Stimulated activated CD8-positive, alpha-beta memory T cell treated with anti-CD3 and anti-CD28 coated beads, Interleukin-15, amount 100 ng/mL, for 4 hours (primary cell): ENCODE measurements at regions not wholly inside any gene's neighbourhood (a gene's known extent, or its start where the extent isn't known, plus 50 kb on each side); places are given as distances from the start of the nearest gene placed in this dataset.
"Not testable (repeated sequence)": the region's sequence is repeated elsewhere in the genome, so short reads cannot be mapped to it uniquely, and the experiment has no call there.

ENCODE experiments used
- DNase-seq, 2 donors: peaks; one replicate each; pipeline ENCODE4 v3.0.0-alpha.2; 2020; ENCODE audit warnings: low read depth in 2 of 2

DNA sequence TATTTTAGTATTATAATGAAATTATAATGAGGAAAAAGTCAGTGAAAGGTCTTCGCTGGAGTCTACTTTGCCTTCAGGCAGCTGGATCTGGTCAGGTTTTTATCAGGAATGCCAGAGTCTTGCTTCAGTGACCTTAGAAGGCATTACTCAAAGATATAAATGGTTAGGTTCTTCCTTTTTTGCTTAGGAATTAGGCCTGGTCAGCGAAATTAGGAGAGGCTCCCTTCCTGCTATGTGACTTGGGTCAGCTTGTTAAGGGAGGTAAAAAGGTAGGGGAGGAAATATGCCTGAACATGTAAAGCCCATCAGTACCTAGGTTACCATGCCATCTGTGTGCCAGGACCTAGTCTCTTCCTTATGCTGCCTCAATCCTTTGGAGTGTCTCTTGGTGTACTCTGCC lies 115.1 kb downstream of the OTOR start:
- DNase-seq = no peak

DNA sequence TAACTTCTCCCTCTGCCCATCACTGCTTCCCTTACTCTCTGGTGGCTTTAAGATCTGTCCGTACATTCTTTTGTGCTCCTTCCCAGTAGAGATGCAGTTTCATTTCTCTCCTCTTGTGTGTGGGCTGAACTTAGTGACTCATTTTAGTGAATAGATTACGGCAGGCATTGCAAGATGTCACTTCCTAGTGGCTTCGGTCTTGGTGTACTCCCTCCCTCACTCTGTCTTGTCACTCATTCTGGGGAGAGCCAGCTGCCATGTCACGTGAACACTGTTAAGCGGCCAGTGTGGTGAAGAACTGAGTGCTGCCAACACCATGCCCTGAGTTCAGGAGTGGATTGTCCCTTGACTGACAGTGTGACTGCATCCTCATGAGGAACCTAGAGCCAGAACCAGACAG lies 115.9 kb downstream of the OTOR start:
- no peak for DNase-seq

DNA sequence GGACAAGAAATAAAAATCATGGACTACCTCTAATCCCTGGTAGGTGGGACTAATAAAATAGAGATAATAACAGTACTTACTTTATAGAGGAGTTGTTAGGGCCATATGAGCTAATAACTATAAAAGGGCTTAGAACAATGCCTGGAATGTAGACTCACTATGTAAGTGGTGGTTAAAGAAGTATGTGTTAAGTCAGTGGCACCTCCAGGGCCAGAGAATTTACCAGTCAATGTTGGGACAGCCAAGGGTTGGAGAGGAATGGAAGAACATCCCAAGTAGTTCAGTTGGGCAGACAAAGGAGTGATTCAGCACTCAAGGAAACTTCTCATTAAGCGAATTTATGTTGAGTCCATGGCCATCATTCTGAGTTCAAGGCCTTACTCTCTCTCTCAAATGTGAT lies 116.8 kb downstream of the OTOR start:
- no peak for DNase-seq

DNA sequence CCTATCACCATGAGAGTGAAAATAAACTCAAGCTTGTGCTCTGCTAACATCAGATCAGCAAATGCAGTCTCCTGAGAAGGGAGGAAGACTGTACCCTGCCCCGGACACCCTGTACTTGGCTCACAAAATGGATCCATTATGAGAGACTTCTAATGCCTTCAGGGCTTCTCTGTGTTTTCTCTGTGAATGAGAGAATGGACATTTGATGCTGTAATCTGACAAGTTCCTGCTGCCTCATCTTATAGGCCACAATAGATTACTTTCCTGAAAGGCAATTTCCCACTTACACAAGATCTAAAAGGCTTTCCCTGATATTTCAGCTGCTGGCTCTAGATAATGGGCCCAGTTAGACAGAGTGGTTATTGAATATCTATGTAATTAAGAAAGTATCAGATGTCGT lies 117.2 kb downstream of the OTOR start:
- DNase-seq = no peak

DNA sequence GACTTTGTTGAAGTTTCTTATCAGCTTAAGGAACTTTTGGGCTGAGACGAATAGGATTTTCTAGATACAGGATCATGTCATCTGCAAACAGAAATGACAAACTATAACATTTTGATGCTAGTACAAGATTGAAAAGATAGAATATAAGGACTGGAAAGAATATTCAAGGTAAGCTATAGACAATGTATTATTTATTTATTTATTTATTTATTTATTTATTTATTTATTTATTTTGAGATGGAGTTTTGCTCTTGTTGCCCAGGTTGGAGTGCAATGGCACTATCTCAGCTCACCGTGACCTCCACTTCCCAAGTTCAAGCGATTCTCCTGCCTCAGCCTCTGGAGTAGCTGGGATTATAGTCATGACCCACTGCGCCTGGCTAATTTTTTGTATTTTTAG lies 125.0 kb downstream of the OTOR start:
- not testable (repeated sequence) for DNase-seq

DNA sequence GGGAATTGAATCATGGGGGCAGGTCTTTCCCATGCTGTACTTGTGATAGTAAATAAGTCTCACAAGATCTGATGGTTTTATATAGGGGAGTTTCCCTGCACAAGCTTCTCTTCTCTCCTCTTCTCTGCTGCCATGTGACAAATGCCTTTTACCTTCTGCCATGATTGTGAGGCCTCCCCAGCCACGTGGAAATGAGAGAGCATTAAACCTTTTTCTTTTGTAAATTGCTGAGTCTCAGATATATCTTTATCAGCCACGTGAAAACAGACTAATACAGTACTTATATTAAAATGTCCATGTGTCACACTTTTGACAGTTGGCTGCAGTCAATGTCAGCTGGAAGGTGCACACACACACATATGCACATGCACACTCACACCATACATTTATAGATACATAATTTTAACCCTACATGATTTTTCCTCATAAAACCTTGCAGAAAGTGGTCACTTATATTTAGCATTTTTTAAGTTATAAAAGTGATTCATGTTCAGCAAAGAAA lies 128.9 kb downstream of the OTOR start:
- DNase-seq = no peak

DNA sequence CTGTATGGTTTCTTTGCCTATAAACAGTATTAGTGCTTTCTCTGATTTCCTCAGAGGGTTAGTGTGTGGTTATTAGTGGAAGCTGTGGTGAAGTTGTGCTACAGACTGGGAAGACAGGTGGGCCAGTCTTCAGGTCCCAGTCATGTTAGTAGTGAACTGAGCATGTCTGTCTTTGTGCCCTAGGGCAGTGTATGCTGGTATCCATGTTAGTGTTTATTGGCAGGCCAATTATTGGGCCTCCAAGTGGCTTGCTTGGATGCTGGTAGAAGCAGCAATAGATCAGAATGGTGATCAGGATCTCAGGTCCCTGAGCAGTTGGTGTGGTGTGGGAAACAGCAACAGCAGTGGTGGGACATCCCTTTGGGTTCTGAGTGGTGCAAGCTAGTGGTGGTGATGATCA lies 137.6 kb downstream of the OTOR start:
- DNase-seq = no peak

DNA sequence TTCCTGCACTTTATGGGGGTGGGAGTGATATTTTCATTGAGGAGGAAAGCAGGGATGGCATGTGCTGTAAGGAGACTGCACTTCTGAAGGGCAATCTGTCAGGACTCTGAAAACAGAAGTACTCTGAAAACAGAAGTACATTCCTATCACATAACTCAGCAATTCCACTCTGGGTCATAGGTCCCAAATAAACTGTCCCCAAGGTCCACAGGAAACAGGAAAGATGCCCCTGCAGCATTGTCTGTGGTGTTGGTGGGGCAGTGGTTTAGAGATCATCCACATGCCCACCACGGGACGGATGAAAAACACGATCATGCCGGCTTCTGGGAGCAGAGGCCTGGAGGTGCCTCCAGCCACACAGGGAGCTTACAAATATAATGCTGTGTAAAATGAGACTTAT lies 150.3 kb downstream of the OTOR start:
- DNase-seq = no peak

DNA sequence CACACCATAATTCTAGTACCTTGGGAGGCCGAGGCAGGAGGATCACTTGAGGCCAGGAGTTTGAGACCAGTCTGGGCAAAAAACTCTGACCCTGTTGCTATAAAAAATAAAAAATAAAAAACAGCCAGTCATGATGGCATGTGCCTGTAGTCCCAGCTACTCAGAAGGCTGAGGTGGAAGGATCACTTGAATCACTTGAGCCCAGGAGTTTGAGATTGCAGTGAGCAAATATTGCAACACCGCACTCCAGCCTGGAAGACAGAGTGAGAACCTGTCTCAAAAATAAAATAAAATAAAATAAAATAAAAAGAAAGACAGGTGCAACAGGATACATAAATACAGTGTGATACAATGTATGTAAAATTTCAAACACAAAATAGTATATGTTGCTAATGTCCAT lies 154.5 kb downstream of the OTOR start:
- DNase-seq = no peak

DNA sequence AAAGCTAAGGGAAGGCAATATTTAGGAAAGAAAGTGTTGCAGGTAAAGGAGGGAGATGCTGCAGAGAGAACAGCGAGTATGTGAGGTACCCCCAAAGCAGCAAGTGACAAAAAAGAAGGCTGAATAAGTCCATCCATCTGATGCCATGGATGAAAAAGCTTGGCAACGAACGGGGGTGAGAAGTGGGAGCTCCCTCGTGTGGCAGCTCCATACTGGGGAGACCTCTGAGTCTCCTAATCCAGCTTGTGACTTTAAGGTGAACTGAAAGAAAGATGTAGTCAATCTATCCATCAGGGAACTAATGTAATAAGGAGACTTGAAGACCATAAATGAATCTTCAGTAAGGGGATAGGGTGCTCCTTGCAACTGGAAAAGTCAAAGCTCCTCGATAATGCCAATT lies 156.6 kb downstream of the OTOR start:
- DNase-seq = no peak

DNA sequence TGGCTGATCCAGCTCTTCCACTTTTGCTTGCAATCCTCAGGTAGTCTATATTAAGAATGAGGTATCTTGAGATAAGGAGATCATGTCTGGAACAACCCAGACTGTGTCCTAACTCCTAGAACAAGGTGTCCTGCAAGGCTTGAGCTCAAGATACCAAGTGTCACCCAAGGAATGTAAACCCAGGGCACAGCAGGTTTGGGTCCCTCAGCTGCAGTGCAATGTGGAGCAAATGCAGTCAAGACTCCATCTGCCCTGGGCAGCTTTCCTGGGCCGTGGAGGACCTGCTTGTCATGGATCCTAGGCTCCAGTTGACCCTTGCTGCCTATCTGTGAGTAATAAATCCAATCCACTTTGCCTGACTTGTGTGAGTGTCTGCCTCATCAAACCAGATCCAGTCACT lies 166.1 kb downstream of the OTOR start:
- DNase-seq = no peak

DNA sequence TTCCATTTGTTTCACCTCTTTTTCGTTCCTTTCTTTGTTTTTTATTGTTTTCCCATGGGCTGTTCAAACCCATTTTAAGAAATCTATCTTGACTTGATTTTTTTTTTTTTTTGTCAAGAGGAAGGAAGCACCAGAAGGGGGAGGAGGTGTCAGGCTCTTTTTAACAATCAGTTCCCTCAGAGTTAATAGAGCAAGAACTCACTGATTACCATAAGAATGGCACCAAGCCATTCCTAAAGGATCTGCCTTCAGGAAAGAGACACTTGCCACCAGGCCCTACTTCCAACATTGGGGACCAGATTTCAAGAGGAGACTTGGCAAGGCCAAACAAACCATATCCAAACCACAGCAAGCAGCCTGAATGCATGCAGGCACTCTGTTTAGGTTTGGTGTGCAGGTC lies 168.0 kb downstream of the OTOR start:
- no peak for DNase-seq

DNA sequence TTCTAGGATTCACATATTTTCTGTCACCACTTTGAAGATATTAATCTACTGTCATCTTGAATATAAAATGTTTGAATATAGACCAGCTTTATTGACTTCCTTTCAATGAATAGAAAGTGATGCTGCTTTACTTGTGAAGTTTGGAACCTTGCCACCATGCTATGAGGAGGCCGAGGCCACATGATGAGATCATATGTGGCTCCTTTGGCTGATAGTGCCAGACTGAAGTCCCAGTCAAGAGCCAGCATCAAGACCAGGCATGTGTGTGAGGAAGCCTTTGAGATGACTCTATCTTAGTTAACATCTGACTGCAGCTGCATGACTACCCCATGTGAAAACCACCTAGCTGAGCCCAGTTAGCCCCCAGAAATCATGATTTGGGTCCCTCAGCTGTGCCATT lies 169.5 kb downstream of the OTOR start:
- no peak for DNase-seq

DNA sequence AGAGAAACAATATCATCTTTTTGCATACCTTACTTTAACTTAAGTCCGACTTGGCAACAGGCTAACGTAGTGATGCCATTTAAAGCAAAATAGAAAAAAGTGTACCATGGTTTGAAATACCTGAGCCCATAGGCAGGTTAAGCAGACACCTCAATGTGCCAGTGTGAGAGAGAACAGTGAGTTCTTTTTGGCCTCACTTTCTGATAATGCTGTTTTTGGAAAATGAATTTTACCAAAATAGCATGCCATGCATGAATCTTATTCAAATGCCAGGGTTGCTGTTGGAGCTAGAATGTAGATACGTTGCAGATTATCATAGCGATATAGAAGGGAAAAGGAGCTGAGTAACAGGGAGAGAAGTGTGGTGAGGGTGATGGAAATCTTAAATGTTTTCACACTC lies 170.2 kb downstream of the OTOR start:
- no peak for DNase-seq

DNA sequence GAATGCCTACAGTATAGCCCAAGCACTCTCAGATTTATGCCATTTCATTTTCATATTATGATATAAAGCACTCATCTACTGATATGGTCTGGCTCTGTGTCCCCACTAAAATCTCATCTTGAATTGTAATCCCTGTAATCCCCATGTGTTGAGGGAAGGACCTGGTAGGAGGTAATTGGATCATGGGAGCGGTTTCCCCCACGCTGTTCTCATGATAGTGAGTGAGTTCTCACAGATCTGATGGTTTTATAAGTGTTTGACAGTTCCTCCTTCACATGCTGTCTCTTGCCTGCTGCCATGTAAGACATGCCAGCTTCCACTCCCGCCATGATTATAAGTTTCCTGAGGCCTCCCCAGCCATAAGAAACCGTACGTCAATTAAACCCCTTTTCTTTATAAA lies 171.7 kb downstream of the OTOR start:
- no peak for DNase-seq

DNA sequence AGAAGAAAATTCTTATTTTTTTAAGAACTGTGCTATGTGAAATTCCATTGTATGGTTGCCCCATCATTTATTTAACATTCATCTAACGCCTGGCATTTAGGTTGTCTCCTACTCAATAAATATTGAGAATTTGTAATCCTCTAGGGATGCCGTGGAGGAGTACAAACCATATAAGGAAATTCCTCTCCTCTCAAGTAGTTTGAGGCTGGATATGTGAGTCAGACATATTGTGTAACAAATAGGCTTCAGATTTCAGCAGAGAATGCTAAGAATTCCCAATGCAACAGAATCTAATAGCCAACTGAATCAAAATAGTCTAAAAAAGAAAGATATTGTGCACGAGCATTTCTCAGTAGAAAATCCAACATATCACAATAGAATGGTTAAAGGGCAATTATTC lies 174.7 kb downstream of the OTOR start:
- no peak for DNase-seq

DNA sequence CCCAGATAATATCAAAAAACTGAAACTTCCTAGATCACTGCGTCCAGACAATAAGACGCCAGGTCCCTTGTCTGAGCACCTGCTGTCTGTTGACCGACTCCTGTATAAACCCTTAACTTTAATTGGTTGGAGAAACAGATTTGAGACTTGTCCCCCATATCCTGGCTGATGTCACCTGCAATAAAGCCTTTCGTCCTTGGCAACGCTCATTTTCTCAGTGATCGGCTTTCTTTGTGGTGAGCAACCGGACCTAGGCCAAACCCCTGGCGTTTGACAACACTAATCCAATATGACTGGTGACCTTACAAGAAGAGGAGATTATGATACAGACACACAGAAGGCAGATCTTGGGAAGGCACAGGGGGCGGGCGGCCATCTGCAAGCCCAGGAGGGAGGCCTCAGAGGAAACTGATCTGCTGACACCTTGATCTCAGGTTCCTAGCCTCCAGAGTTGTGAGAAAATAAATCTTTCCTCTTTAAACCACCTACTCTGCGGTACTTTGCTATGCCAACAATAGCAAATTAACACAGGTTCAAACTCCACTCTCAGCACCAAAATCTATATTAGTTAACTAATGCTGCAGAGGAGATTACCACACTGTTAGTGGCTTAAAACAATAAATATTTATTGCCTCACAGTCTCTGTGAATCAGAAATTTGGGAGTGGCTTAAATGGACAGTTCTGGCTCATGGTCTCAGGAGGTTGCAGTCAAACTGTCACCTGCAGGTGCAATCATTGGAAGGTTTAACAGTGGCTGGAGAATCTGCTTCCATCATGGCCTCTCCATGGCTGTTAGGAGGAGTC lies 178.7 kb downstream of the OTOR start:
- DNase-seq = no peak

DNA sequence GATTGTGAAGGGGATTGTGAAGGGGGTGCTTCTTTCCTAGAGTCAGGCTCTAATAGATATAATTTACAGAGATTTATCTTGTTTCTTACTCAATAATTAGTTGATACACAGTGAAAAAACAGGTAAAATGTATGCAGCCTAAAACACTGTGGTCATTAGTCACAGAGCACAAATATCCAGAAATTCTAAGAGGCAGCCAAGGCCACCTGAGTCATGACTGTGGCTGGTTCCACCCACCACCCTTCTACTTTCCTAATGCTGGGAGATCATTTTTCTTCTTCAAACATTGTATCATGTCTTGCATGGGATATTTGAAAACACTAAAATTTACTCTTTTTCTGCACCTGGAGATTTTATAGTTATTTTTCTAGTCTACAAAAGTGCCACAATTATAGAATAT lies 181.6 kb downstream of the OTOR start:
- no peak for DNase-seq

DNA sequence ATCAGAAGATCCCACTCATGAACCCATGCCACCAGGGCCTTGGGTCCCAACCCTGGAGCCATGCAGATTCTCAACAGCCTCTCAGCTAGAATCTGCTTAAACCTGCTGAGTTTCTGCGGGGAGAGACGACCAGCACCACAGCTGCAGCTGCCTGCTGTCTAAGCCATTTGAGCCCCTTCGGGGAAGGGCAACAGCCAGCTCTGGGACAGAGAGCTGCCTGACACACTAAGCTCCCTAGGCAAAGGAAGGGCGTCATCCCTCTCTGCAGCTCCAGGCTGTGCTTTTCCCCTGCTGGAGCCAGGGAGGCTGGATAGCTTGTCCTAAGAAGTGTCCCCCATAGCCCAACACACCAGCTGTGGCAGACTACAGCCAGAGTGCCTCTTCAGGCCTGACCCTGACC lies 182.5 kb downstream of the OTOR start:
- no peak for DNase-seq

DNA sequence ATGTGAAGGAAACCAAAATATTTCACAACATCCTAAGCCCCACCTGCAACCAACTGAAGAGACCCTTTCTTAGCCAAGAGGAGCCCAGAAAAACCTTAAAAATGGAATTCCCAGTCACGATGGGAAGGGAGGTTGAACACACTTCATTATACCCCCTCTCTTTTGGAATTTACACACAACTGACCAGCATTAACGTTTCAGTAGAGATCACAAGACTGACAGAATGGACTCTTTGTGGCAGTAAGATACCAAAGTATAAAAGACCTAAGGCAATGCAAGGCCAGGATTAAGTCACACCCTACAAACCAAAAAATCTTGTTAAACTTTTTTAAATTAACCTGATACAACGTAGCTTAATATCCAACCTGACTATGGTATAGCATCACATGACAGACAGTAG lies 190.9 kb downstream of the OTOR start:
- DNase-seq = no peak

DNA sequence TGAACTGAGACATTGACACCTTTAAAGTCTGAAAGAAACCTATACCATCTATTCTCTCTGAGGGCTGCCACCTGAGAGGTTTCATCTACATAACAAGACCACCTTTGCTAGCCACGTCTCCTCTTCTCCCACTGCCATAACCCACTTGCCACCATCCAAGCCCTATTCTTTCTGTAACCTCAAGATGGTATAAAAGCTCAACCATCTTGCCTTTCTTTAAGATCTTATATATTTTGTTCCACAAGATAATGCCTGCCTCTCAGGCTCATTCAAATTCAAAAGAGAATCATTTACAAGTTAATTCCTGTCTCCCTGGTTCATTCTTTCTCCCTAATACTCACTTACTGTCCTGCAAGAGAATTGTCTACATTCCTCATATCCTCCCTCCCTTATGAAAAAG lies 192.5 kb downstream of the OTOR start:
- no peak for DNase-seq

DNA sequence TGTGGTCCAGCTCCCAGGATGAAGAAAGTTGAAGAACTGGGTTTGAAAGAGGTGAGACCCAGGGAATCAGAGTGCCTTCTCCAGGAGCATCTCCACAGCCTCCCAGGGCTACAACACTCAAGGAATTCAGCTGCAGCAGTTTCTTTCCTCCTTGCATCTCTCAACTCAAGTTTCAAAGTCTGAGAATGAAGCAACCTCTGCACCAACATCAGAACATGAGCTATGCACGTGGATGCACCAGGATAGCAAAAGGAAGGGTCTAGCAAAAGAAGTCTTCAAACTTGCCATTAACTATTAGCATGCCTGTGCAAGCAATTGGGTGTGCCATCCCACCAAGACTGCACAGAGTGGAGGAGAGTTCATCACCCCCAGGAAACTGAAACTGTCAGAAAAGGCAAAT lies 193.9 kb downstream of the OTOR start:
- no peak for DNase-seq

DNA sequence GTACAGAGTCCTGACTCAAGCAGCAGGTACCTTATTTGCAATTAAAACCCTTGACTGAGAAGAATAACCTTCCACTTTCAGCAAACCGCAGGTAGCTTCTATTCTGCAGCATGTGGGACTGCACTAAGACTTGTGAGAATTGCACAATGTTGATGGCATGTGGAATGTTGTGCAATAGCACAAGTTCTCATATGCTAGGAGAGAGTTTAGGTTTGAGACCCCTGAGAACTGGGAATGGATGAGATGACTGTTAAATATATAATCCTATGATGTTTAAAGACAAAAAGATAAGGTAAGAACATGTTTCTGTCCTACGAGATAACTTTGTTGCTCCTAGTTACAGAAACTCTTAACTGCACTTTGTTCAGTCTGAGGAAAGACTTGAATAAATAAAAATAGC lies 194.6 kb downstream of the OTOR start:
- no peak for DNase-seq

DNA sequence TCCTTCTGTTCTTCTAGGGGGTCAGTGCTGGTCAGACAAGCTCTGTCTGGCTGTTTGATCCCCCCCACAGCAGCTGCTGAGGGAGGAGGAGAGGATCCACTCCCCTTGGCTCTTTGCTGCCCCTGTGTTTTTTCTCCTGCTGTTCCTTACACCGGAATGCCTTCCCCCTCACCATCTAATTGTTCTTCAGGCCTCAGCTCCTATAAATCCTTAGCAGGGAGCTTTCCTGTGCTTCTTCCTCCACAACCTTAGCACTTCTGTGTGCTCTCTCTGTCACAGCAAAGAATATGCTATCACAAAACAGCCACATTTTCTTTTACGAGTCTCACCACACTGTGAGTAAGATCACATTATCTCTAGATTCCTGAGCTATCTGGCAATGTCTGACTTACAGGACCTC lies 196.6 kb downstream of the OTOR start:
- no peak for DNase-seq
